GM23248 (cell line): ENCODE measurements at regions not wholly inside any gene's neighbourhood (a gene's known extent, or its start where the extent isn't known, plus 50 kb on each side); places are given as distances from the start of the nearest gene placed in this dataset.

Source experiments
- EZH2 ChIP-seq: fragments of 200-600 bp; sonication (generic); IDR thresholded peaks from 2 replicates; pipeline ENCODE4 v1.6.1; 2018; ENCODE audit warnings: antibody characterized with exemption, mild to moderate bottlenecking; ENCODE audit not compliant: insufficient read depth, poor library complexity, severe bottlenecking
- EZH2phosphoT487 ChIP-seq: fragments of 200-600 bp; sonication (generic); IDR thresholded peaks from 2 replicates; pipeline ENCODE4 v1.6.1; 2018; ENCODE audit warnings: antibody characterized with exemption, moderate library complexity, mild to moderate bottlenecking, low read depth; ENCODE audit not compliant: insufficient read depth

DNA sequence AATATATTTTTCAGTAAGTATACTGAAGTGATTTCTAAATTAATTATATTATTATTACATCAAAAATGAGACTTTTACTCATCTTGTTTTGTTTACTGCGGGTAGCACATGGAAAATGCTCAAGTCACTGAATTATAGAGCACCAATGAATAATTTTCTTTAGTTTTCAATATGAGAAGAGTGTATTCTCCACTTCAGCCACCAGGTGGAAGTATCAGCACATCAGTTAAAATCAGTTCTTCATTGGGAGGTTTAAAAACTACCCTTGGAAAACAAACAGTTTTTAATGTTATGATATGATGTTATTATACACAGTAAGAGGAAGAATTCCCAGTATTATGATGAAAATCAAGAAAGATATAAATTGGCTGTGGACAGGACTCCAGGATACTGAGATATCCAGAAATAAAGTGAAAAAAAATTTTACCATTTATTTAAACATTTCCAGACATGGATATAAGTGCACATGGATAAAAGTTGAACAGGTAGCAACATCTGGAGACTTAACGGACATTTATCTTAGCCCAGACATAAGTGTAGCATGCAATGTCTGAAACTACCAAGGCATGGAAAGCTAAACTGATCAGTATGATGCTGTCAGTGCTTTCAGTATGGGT lies 467.3 kb downstream of the KCNJ2 start:
- TF ChIP-seq EZH2phosphoT487, result no peak
- no peak for TF ChIP-seq EZH2
